ENCODE measurements at regions not wholly inside any gene's neighbourhood (a gene's known extent, or its start where the extent isn't known, plus 50 kb on each side); places are given as distances from the start of the nearest gene placed in this dataset.

GRCh38 chr2:6025391-6025790, 333.2 kb downstream of the SOX11 start:
- TF ChIP-seq EZH2 (IDR thresholded peaks at IDR 0.05; ENCODE audit: borderline replicate concordance, low read depth, low read length, severe bottlenecking) (no peak), CTCF (IDR thresholded peaks at IDR 0.05; ENCODE audit: borderline replicate concordance, extremely low read depth, low read length, poor library complexity, severe bottlenecking) (no peak)
